Uterus (tissue), 3 donors: ENCODE measurements at regions not wholly inside any gene's neighbourhood (a gene's known extent, or its start where the extent isn't known, plus 50 kb on each side); places are given as distances from the start of the nearest gene placed in this dataset.

Experiments
- DNase-seq, 2 donors: peaks; one replicate each; pipeline ENCODE4 v3.0.0-alpha.2; 2019 to 2020
- H3K27ac ChIP-seq, 2 donors: fragments of 200-600 bp; sonication (generic); 1 replicate in 1 of 2; 2 replicates in 1 of 2; pipeline ENCODE4 v1.5.1; 2016 to 2018
- H3K27me3 ChIP-seq, 2 donors: fragments of 200-600 bp; sonication (generic); one replicate each; pipeline ENCODE4 v1.5.1; 2018 to 2019; ENCODE audit warnings: control low read depth in 1 of 2
- H3K36me3 ChIP-seq, 2 donors: fragments of 200-600 bp; sonication (generic); one replicate each; pipeline ENCODE4 v1.5.1; 2019; ENCODE audit warnings: control low read depth in 1 of 2
- H3K4me1 ChIP-seq, 2 donors: fragments of 200-600 bp; sonication (generic); one replicate each; pipeline ENCODE4 v1.5.1; 2018 to 2019; ENCODE audit warnings: control low read depth in 1 of 2
- H3K4me3 ChIP-seq, 2 donors: fragments of 200-600 bp; sonication (generic); 1 replicate in 1 of 2; 2 replicates in 1 of 2; pipeline ENCODE4 v1.5.1; 2018 to 2019; ENCODE audit warnings: mild to moderate bottlenecking in 1 of 2
- H3K9me3 ChIP-seq, 2 donors: fragments of 200-600 bp; sonication (generic); one replicate each; pipeline ENCODE4 v1.5.1; 2019; ENCODE audit warnings: control low read depth in 1 of 2
- CTCF ChIP-seq, 4 experiments: fragments of 200-600 bp in 2 of 4; fragments of 450-650 bp in 2 of 4; sonication (generic) in 2 of 4; IDR thresholded peaks; one replicate each; pipeline ENCODE4 v1.5.1; 2016 to 2019; ENCODE audit warnings: antibody characterized with exemption in 4 of 4, mild to moderate bottlenecking in 2 of 4, moderate library complexity in 1 of 4
- POLR2A ChIP-seq, 2 donors: fragments of 450-650 bp; IDR thresholded peaks; one replicate each; pipeline ENCODE4 v1.6.1; 2016; ENCODE audit warnings: antibody characterized with exemption in 2 of 2, mild to moderate bottlenecking in 1 of 2, moderate library complexity in 1 of 2
- intact Hi-C: fragments of 100-400 bp; cut with DNase I; formaldehyde crosslinking; loops from one replicate; pipeline ENCODE4 v1.15.1; 2023; ENCODE audit warnings: low total_unique reads
- donor health status: DM: yes; HTN: yes; CAD: no.

GRCh38 chr20:53660078-53660909, 66.7 kb upstream of the ZNF217 start:
- Histone ChIP-seq H3K9me3 (no peaks in the 10 kb centered on the region), H3K27ac (peak overlapping the region; percentile 76 to 77), H3K4me3 (peak overlapping the region in 1 of 2 donors; percentile 35), H3K36me3 (no peaks in the 10 kb centered on the region), H3K4me1 (peaks cover 3 to 5% of the 10 kb centered on the region in 2 donors), H3K27me3 (no peaks in the 10 kb centered on the region)
- intact Hi-C loops, result no loop called here
- peak; percentile 47 to 48 for DNase-seq
- TF ChIP-seq CTCF (IDR thresholded peaks at IDR 0.05) (no peak), POLR2A (IDR thresholded peaks at IDR 0.05) (no peak)

- TF ChIP-seq POLR2A (IDR thresholded peaks at IDR 0.05) (no peak), CTCF (IDR thresholded peaks at IDR 0.05) (no peak)
- no peak for DNase-seq
- H3K27me3 ChIP-seq, result no peaks in the 10 kb centered on the region
- H3K27ac ChIP-seq, result peak overlapping the region in 1 of 2 donors; percentile 18
- no peaks in the 10 kb centered on the region for H3K9me3 ChIP-seq
- intact Hi-C loops, result no loop called here
- H3K4me1 ChIP-seq, result peaks cover 3 to 5% of the 10 kb centered on the region in 2 donors
- H3K4me3 ChIP-seq, result no peak overlapping the region
- no peaks in the 10 kb centered on the region for H3K36me3 ChIP-seq
Measured at GRCh38 chr20:53658973-53659372, 65.3 kb upstream of the ZNF217 start.

GRCh38 chr20:53658322-53658721, 64.7 kb upstream of the ZNF217 start:
- no peaks in the 10 kb centered on the region for H3K9me3 ChIP-seq
- DNase-seq, result no peak
- peaks cover 3 to 5% of the 10 kb centered on the region in 2 donors for H3K4me1 ChIP-seq
- H3K4me3 ChIP-seq, result no peak overlapping the region
- H3K27me3 ChIP-seq, result no peaks in the 10 kb centered on the region
- peak overlapping the region; percentile 59 to 68 for H3K27ac ChIP-seq
- intact Hi-C loops, result no loop called here
- TF ChIP-seq CTCF (IDR thresholded peaks at IDR 0.05) (no peak), POLR2A (IDR thresholded peaks at IDR 0.05) (no peak)
- H3K36me3 ChIP-seq, result no peaks in the 10 kb centered on the region

GRCh38 chr20:53657732-53658131, 64.1 kb upstream of the ZNF217 start:
- TF ChIP-seq POLR2A (IDR thresholded peaks at IDR 0.05) (no peak), CTCF (IDR thresholded peaks at IDR 0.05) (no peak)
- Histone ChIP-seq H3K4me1 (peaks cover 3 to 5% of the 10 kb centered on the region in 2 donors), H3K27ac (peak overlapping the region; percentile 59 to 68)

GRCh38 chr20:53657279-53657678, 63.6 kb upstream of the ZNF217 start:
- Histone ChIP-seq H3K4me1 (peaks cover 3 to 5% of the 10 kb centered on the region in 2 donors), H3K4me3 (no peak overlapping the region), H3K27ac (peak overlapping the region; percentile 59 to 68), H3K27me3 (no peaks in the 10 kb centered on the region), H3K36me3 (no peaks in the 10 kb centered on the region), H3K9me3 (no peaks in the 10 kb centered on the region)
- intact Hi-C loops, result no loop called here
- no peak for TF ChIP-seq CTCF (IDR thresholded peaks at IDR 0.05)
- no peak for TF ChIP-seq POLR2A (IDR thresholded peaks at IDR 0.05)
- no peak for DNase-seq

More at GRCh38 chr20:53657732-53658131, 64.1 kb upstream of the ZNF217 start:
- no peak for DNase-seq
- Histone ChIP-seq H3K36me3 (no peaks in the 10 kb centered on the region), H3K27me3 (no peaks in the 10 kb centered on the region), H3K9me3 (no peaks in the 10 kb centered on the region), H3K4me3 (no peak overlapping the region)
- intact Hi-C loops, result no loop called here
